Stimulated activated CD8-positive, alpha-beta memory T cell treated with anti-CD3 and anti-CD28 coated beads, Interleukin-2, amount 100 ng/mL, for 1 hour (primary cell): ENCODE measurements at regions not wholly inside any gene's neighbourhood (a gene's known extent, or its start where the extent isn't known, plus 50 kb on each side); places are given as distances from the start of the nearest gene placed in this dataset.

Source experiments
- DNase-seq, 2 donors: peaks; one replicate each; pipeline ENCODE4 v3.0.0-alpha.2; 2020; ENCODE audit warnings: low read depth in 2 of 2

DNA sequence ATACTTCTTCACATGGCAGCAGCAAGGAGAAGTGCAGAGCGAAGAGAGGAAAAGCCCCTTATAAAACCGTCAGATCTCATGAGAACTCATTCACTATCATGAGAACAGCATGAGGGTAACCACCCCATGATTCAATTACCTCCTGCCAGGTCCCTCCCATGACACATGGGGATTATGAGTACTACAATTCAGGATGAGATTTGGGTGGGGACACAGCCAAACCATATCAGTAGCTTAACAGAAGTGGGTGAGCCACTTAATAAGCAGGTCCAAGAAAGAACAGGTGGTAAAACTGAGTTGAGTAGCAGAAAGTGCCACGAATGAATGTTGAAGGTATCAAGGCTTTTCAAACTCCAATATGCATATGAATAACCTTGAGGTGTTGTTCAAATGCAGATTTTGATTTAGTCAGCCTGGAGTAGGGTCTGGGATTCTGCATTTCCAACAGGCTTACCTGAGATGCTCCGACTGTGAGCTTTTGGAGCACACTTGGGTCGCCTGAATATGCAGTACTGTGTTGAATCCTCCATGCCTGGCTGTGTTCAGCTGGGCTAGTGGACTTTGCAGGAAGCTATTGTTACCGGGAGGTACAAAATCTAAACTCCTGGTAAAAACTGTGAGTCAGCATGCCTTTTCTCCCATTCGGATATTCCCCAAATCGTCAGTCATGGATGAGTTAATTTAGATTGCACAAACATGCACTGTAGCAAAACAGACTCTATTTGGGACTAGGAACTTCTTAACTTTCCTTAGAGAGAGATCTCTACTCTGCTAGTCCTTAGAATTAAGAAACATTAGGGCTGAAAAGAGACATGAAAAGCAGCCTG, 69.0 kb upstream of the PRKCQ start:
- DNase-seq, result no peak

DNA sequence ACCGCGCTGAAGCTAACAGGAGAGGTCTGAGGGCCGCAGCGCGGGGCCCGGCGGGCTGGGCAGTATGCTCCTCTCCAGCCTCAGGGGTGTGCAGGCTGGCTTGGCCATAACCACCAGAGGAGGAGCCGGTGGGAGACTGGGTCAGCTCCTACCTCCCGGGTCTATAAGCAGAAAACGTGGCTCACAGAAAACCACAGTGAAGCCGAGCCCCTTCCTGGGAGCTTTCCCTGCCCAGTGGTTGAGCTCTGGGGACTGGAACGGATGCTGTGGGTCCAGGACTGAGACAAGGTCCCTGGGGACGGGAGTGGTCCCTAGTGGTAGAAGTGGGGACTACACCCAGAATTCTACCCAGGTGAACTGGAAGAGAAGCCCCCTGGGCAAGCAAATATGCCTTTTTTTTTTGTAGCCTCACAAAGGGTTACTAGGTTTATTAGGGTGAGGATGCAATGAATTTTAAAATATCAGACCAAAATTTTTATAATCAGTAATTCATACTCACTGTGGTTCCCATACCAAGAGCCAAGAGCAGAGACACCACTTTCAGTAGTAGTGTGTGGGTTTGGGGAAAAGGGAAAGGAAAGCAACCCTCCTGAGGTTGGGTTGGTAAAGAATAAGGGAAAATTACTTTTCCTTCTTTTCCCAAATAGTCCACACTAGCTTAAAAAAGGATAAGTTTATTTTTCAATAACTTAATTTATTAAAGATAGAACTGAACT, 67.9 kb upstream of the PRKCQ start:
- DNase-seq, result peak; percentile 24 to 50

DNA sequence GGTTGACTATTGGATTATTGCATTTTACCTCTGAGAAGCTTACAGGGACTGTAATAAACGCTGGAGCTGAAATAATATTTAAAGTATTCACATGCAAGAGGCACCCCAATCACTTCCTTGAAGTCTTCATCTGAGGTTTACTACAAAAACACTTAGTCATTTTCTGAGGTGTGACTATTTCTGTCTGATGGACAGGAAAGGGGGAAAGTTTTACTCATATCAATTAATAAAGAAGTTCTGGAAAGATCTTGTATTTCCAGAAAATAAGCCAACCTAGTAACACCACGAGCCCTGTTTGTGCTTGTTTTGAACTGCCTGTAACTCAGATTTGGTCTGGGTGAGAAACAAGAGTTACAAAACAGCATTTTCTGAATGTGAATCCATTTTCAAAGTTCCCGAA, 63.9 kb upstream of the PRKCQ start:
- no peak for DNase-seq

DNA sequence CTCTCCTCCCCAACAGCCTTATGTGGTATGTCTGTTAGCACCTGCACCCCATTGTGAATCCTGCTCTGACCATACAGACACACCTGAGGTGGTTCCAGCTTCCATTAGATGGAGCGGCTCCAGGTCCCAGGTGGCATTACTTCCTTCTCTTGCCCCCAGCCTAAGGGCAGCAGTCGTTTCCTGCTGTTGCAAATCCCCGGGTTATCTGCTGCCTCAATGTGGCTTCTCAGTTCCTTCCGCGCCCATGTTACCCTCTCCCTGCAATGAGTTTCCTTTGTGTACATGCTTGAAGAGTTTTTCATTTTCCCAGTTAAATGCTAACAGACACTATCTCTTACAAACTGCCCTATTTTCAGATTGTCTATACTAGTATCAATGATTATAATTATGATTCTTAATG, 62.8 kb upstream of the PRKCQ start:
- no peak for DNase-seq

DNA sequence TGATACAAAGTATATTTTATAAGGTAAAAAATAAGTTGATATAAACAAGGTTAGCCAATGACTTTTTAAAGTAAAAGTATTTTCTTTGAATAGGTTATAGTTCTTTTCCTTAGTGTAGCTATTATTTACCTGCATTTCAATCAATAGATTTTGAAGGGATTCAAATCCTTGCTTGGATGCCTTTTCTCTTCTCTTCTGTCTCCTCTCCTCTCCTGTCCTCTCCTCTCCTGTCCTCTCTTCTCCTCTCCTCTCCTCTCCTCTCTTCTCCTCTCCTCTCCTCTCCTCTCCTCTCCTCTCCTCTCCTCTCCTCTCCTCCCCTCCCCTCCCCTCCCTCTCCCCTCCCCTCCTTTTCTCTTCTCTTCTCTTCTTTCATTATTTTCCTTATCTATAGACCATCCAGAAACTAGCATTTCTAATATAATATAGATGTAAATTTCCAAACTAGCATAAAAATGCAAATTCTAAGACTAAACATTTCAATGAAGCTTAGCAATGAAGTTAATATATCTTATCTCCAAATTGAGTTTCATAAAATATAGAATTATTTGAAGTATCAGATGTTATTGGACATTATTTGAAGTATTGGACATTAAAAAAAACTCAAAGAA, 60.5 kb upstream of the PRKCQ start:
- DNase-seq, result no peak

DNA sequence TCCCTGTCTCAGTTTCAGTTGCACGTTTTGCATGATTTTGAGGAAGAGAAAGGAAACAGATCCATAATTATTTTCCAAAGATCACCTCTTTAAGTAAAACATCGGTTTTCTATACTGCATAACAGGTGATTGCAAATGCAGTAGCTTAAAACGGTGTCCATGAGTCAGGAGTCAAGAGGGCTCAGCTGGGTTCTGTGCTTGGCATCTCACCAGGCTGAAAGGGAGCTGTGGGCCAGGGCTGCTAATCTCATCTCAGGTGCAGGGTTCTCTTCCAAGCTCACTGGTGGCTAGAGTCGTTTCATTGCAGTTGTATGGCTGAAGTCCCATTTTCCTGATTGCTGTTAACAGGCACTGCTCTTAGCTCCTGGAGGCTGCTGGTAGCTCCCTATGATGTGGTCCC, 57.0 kb upstream of the PRKCQ start:
- DNase-seq, result no peak

DNA sequence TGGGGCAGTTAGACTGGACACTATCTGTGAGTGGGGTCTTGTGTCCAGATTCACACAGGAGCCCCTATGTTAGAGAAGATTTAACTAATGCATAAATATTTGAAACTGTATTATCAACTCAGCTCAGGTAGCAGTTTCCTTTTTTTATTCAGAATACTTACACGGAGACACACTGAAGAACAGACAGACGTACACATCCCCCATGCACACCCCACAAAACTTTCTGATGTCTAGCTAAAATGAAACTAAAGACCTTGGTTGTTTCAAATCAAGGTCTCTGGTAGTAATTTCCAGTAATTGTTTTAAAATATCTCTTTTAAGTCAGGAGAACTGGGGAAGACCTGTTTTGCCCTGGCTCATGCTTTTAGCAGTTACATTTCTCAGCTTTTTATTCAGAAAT, 55.7 kb upstream of the PRKCQ start:
- DNase-seq, result no peak
